Suppressor macrophage treated with lipopolysaccharide for 1 hour (primary cell): ENCODE measurements at regions not wholly inside any gene's neighbourhood (a gene's known extent, or its start where the extent isn't known, plus 50 kb on each side); places are given as distances from the start of the nearest gene placed in this dataset.

Source experiments
- DNase-seq, 3 donors: peaks; one replicate each; pipeline ENCODE4 v3.0.0-alpha.2; 2020 to 2022

DNA sequence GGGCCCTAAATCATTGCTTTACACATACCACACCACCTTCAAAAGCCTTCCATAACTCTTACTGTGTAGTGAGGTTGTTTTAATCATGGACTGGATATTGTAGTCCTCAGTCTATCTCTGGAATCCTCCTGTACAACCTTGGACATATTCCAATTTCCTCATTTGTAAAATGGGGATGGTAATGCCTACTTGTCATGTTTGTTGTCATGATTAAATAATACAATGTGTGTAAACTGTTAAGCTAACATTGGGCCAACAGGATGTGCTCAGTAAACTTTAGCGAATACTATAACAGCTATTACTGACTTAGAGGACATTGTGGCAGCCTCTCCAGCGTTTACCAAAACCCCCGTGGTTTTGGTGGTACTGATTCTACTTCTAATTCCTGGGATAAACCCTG is 74.7 kb upstream of the PTPRM start:
- no peak for DNase-seq

DNA sequence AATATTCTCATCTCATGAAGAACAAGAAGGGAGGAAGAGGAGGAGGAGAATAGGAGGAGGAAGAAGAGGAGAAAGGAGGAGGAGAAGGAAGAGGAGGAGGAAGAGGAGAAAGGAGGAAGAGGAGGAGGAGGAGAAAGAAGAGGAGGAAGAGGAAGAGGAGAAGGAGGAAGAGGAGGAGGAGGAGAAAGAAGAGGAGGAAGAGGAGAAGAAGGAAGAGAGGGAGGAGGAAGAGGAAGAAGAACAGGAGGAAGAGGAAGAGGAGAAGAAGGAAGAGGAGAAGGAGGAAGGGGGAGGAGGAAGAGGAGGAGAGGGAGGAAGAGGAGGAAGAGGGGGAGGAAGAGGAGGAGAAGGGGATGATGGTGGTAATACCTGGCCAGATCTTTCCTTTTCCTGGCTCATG is 70.0 kb upstream of the PTPRM start:
- no peak for DNase-seq

- no peak for DNase-seq
Measured at GRCh38 chr18:7511106-7511505, 56.0 kb upstream of the PTPRM start.

- no peak for DNase-seq
Measured at GRCh38 chr18:7512348-7512747, 54.8 kb upstream of the PTPRM start.

DNA sequence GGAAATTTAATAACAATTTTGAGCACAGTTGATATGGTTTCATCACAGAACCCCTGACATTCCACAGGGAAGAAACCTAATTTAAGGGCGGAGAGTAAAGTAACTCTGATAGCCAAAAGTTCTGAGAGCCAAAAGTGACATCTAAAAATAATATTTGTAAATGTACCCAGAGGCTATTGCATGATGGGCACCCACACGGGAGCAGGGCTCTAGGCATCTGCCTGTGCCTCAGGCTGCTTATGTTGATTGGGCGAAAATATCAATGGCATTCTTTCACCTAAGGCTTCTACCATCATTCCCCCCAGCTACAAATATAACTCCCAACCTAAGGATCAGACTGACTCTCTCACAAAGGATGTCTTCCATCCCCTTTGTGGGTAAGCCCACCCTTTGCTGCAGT is 54.1 kb upstream of the PTPRM start:
- no peak for DNase-seq

- DNase-seq: no peak
Measured at GRCh38 chr18:7514796-7515440, 52.2 kb upstream of the PTPRM start.

GRCh38 chr18:7516266-7517117 is 50.6 kb upstream of the PTPRM start:
- no peak for DNase-seq
